ENCODE measurements at regions not wholly inside any gene's neighbourhood (a gene's known extent, or its start where the extent isn't known, plus 50 kb on each side); places are given as distances from the start of the nearest gene placed in this dataset.
"Not testable (repeated sequence)": the region's sequence is repeated elsewhere in the genome, so short reads cannot be mapped to it uniquely, and the experiment has no call there.

DNA sequence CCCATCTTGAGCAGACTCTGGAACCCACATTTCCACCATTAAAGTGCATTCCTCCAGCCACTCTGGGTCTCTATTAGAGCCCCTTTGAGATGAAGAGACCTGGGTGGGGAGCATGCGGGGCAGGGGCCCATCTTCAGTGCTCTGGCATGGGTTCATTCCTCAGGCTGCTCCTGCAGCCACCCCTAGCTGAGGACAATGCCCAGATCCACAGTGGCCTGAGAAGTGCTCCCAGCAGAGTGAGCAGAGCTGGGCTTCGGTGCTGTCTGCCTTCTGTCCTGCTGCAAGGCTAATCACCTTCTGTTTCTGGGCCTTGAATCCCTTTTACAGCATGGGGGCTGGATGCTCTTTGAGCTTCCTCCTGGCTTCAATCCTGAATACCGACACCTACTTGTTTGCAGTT is 169.8 kb downstream of the TRIM43 start:
- peaks cover 2% of the 10 kb centered on the region for H3K9me3 Mint-ChIP-seq (ENCODE audit: unreplicated experiment)
- DNase-seq: no peak
- no peak overlapping the region for H3K27ac Mint-ChIP-seq (ENCODE audit: unreplicated experiment)
- H3K36me3 Mint-ChIP-seq (ENCODE audit: unreplicated experiment): no peaks in the 10 kb centered on the region
- peaks cover 6% of the 10 kb centered on the region for H3K27me3 Mint-ChIP-seq (ENCODE audit: unreplicated experiment)
- TF ChIP-seq, protein P1, sequence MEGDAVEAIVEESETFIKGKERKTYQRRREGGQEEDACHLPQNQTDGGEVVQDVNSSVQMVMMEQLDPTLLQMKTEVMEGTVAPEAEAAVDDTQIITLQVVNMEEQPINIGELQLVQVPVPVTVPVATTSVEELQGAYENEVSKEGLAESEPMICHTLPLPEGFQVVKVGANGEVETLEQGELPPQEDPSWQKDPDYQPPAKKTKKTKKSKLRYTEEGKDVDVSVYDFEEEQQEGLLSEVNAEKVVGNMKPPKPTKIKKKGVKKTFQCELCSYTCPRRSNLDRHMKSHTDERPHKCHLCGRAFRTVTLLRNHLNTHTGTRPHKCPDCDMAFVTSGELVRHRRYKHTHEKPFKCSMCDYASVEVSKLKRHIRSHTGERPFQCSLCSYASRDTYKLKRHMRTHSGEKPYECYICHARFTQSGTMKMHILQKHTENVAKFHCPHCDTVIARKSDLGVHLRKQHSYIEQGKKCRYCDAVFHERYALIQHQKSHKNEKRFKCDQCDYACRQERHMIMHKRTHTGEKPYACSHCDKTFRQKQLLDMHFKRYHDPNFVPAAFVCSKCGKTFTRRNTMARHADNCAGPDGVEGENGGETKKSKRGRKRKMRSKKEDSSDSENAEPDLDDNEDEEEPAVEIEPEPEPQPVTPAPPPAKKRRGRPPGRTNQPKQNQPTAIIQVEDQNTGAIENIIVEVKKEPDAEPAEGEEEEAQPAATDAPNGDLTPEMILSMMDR (IDR thresholded peaks at IDR 0.05; ENCODE audit: partially characterized antibody, unreplicated experiment): no peak
- H3K4me1 Mint-ChIP-seq (ENCODE audit: low read depth, unreplicated experiment): peaks cover 4% of the 10 kb centered on the region
- no peak overlapping the region for H3K4me3 Mint-ChIP-seq (ENCODE audit: unreplicated experiment)

DNA sequence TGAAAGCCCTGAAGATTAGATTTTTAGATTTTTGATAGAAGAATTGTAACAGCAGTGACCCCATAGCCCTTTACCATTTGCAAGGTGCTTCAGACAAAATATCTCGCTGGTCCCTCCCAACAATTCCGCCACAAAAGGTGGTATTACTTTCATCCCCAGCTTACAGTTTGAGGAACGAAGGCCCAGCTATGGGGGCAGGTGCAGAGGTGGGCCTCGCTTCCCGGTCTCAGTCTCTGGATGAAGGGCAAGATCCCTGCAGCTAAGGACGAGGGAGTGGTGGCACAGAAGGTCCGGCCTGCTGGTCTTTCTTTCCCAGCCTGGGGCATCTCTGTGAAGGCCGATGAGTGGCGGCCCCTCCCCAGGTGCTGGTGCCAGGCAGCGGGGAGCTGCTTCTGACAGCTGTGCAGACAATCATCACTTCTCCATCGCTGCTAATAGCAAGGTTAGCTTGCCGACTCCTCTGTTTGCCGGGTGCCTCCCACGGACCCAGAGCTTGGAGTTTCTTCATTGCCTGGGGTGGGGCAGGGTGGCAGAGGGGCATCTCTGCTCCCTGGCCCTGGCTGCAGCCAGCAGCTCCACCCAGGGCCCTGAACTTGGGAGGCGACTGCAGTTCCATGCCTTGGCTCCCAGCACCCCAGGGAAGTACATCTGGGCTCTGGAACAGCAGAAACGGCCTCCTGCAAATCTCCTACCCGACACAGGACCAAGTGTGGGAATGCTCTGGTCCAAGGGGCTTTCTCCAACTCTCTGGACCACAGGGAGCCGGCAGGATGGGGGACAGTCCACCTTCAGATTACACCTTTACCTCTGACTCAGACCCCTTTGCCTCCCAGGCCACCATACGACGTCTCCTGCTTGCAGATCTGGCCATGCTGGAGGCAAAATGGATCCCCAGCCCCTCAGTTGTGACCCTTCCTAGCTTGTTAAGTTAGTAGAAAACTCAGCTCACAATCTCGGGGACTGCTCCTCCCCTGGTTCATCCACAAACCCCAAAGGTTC is 170.5 kb downstream of the TRIM43 start:
- H3K4me3 Mint-ChIP-seq (ENCODE audit: unreplicated experiment); H3K9me3 Mint-ChIP-seq (ENCODE audit: unreplicated experiment); H3K27me3 Mint-ChIP-seq (ENCODE audit: unreplicated experiment); H3K36me3 Mint-ChIP-seq (ENCODE audit: unreplicated experiment); H3K4me1 Mint-ChIP-seq (ENCODE audit: low read depth, unreplicated experiment); H3K27ac Mint-ChIP-seq (ENCODE audit: unreplicated experiment); DNase-seq: not testable (repeated sequence)

DNA sequence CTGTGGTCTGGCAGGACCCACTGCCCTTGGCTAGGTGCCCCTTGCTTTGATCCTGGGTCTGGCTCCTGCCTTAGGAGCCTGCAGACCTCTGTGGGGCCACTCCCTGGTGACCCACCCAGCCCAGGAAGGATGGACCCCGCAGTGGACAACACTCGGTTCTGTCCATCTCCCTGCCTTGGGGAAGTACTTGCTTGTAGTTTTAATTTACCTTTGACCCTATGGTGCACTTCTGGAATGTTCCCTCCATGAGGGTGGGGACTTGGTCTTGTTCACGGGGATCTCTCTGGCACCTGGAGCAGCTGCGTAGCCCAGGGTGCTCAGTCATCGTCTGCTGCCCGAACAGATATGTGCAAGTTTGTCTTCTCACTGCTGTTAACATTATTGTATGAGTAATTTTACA is 171.3 kb downstream of the TRIM43 start:
- DNase-seq; H3K27ac Mint-ChIP-seq (ENCODE audit: unreplicated experiment); H3K4me1 Mint-ChIP-seq (ENCODE audit: low read depth, unreplicated experiment); H3K27me3 Mint-ChIP-seq (ENCODE audit: unreplicated experiment); H3K4me3 Mint-ChIP-seq (ENCODE audit: unreplicated experiment); H3K36me3 Mint-ChIP-seq (ENCODE audit: unreplicated experiment); H3K9me3 Mint-ChIP-seq (ENCODE audit: unreplicated experiment): not testable (repeated sequence)

DNA sequence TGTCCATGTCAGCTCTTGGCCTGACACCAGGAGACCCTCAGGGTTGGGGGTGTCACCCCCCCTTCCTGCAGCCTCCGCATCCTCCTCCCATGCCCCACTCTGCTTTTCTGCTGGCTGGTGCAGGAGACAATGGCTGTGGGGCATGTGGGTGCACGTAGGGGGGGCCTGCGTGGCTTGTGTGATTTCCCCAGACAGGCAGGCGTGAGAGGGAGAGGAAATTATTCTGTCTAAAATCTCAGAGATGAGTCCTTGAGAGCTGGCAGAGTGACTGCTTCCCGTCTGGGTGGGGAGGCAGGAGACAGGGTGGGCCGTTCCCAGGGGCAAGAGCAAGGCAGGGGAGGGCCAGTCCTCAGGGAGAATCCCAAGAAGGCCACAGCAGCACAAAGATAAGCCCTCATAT is 173.2 kb downstream of the TRIM43 start:
- not testable (repeated sequence) for H3K4me1 Mint-ChIP-seq (ENCODE audit: low read depth, unreplicated experiment); H3K36me3 Mint-ChIP-seq (ENCODE audit: unreplicated experiment); H3K27ac Mint-ChIP-seq (ENCODE audit: unreplicated experiment); H3K4me3 Mint-ChIP-seq (ENCODE audit: unreplicated experiment); H3K9me3 Mint-ChIP-seq (ENCODE audit: unreplicated experiment); H3K27me3 Mint-ChIP-seq (ENCODE audit: unreplicated experiment); DNase-seq

DNA sequence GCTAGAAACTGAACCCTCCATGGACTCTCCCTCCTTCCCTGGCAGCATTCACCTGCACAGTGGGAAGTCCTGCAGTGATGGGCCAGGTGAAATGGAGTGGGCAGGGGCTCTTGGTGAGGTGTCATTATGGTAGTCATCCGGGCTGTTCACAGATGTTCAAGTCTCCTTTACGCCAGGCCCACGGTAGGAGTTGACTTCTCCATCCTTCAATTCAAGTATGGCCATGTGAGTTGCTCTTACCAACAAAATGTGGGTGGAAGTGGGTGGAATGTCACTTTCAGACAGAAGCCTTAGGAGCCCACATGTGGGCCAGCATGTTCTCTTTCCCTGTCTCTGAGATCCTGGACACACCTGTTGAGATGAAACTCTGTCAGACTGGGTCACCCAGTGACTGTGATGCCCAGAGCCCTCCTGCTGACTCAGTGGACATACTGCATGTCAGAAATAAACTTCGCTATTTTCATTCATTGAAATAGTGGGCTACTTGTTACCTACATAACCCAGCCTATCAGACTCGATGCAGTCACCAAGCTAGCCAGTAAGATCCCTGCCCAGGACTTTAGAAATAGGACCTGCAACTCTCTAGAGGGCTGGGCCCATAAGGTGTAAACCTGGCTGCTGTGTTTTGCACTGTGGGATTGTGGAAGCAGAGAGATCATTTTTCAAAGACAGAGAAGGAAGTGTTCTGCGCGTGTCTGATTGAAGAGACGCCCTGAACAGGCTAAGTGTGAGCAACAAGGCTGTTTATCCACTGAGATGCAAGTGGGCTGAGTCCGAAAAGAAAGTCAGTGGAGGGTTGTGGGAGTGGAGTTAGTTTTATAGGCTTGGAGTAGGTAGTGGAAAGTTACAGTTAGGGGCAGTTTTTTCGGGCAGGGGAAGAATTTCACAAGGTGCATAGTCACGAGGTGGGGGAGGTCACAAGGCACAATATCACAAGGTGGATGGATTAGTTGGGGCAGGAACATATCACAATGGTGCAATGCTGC is 174.4 kb downstream of the TRIM43 start:
- H3K27me3 Mint-ChIP-seq (ENCODE audit: unreplicated experiment); DNase-seq; H3K36me3 Mint-ChIP-seq (ENCODE audit: unreplicated experiment); H3K4me1 Mint-ChIP-seq (ENCODE audit: low read depth, unreplicated experiment); H3K9me3 Mint-ChIP-seq (ENCODE audit: unreplicated experiment); H3K4me3 Mint-ChIP-seq (ENCODE audit: unreplicated experiment); H3K27ac Mint-ChIP-seq (ENCODE audit: unreplicated experiment): not testable (repeated sequence)

DNA sequence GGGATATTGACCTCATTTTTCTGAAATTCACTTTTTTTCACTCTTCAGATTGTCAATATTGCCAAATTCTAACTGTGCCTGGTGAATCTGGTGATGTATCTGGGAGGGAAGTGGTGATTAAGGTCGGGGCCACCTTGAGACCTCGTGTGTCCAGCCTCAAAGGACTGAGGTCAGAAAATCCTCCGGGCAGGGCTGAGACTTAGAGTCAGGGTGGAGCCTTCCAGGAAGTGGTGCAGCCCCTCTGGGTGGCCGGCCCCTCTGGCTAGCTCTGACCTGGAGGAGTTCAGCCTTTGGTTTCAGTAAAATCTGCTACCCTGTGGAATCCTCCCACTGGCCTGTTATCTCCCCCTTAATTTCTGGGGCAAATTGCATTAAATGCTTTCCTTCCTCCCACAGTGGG is 175.7 kb downstream of the TRIM43 start:
- not testable (repeated sequence) for H3K9me3 Mint-ChIP-seq (ENCODE audit: unreplicated experiment); H3K27ac Mint-ChIP-seq (ENCODE audit: unreplicated experiment); H3K36me3 Mint-ChIP-seq (ENCODE audit: unreplicated experiment); DNase-seq; H3K27me3 Mint-ChIP-seq (ENCODE audit: unreplicated experiment); H3K4me3 Mint-ChIP-seq (ENCODE audit: unreplicated experiment); H3K4me1 Mint-ChIP-seq (ENCODE audit: low read depth, unreplicated experiment)

DNA sequence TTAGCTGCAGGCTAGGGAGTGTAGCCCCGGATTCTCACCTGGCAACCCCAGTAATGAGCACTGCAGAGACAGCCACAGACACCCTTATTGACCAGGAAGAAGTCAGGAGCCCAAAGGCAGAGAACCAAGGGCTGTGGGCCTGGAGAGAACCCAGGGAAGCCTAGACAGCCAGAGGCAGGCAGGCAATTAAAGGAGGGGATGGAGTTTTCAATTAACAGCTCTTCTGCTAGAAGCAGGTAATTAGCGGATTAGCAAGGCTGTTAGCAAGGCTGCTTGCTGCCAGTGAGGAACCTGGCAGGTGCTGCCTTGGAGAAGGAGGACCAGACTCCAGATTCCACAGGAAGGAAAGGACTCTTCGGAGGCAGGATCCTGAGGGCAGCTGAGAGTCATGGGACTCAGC is 176.1 kb downstream of the TRIM43 start:
- DNase-seq; H3K4me3 Mint-ChIP-seq (ENCODE audit: unreplicated experiment); H3K27ac Mint-ChIP-seq (ENCODE audit: unreplicated experiment); H3K27me3 Mint-ChIP-seq (ENCODE audit: unreplicated experiment); H3K36me3 Mint-ChIP-seq (ENCODE audit: unreplicated experiment); H3K9me3 Mint-ChIP-seq (ENCODE audit: unreplicated experiment); H3K4me1 Mint-ChIP-seq (ENCODE audit: low read depth, unreplicated experiment): not testable (repeated sequence)

DNA sequence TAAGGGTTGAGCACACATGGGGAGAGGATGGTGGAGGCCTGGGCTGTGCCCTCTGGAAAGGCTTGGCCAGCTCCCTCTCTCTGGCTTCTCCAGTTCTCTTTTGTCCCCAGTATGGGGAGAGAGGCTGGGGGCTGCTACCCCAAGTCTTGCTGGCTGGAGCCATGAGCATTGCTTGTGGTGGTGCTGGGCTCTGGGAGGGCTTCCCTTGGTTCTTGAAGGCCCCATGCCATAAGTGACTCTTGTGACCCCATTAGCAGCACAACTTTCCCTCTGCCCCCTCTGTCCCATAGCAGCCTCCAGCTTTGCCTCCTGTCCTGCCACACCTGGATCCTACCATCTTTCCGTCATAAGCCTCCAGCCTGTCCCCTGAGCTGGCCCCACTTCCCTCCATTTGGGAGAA is 177.5 kb downstream of the TRIM43 start:
- H3K9me3 Mint-ChIP-seq (ENCODE audit: unreplicated experiment); H3K36me3 Mint-ChIP-seq (ENCODE audit: unreplicated experiment); DNase-seq; H3K27ac Mint-ChIP-seq (ENCODE audit: unreplicated experiment); H3K4me1 Mint-ChIP-seq (ENCODE audit: low read depth, unreplicated experiment); H3K27me3 Mint-ChIP-seq (ENCODE audit: unreplicated experiment); H3K4me3 Mint-ChIP-seq (ENCODE audit: unreplicated experiment): not testable (repeated sequence)

DNA sequence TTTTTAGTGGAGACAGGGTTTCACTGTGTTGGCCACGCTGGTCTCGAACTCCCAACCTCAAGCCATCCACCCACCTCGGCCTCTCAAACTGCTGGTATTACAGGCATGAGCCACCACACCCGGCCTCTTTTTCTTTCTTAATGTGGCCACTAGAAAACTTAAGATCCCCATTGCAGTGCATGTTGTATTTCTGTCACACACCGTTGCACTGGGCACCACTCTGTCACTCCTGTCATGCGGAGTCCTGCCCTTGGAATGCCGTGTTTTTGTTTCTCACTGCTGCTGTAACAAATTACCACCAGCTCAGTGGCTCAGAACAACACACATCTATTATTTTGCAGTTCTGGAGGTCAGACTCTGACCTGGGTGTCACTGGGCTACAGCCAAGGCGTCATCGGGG is 178.9 kb downstream of the TRIM43 start:
- H3K27me3 Mint-ChIP-seq (ENCODE audit: unreplicated experiment); H3K27ac Mint-ChIP-seq (ENCODE audit: unreplicated experiment); H3K36me3 Mint-ChIP-seq (ENCODE audit: unreplicated experiment); H3K9me3 Mint-ChIP-seq (ENCODE audit: unreplicated experiment); DNase-seq; H3K4me3 Mint-ChIP-seq (ENCODE audit: unreplicated experiment); H3K4me1 Mint-ChIP-seq (ENCODE audit: low read depth, unreplicated experiment): not testable (repeated sequence)

DNA sequence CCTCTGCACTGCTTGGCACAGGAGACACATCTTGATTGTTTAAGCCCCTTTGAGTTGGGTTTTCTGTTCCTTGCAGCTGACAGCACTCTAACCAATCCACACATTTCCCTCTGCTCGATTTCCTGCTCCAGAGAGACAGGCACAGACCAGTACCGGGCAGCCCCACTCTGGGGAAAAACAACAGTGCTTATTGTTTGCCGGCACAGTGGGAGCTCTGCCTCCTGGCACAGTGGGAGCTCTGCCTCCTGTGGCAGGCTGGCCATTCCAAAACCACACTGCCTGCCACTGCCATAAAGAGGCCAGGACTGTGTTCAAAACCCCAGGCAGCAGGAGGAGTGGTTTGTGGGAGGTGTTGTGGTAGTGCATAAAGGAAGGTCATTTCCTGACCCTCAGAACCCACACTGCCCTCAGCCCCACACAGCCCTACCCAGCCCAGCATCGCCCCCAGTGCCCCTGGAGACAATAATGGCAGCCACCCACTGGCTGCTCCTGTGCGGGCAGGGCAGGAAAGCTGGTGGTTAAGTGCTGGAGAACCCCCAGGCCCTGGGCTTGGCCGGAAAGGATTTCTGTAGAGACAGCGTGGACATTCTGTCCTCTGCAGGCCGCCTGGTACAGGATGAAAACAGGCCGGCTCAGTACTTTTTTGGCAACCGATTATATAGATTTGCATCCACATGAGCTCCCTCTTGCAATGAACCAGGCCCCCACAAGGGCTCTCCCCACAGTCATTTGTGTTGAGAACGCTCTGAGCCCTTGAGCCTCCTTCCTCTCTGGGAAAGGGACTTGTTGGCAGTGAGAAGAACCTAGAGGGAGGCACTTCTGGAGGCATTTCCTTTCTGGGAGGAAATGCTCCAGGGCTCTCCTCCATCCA is 182.8 kb downstream of the TRIM43 start:
- H3K9me3 Mint-ChIP-seq (ENCODE audit: unreplicated experiment); H3K27ac Mint-ChIP-seq (ENCODE audit: unreplicated experiment); H3K36me3 Mint-ChIP-seq (ENCODE audit: unreplicated experiment); H3K27me3 Mint-ChIP-seq (ENCODE audit: unreplicated experiment); DNase-seq; H3K4me3 Mint-ChIP-seq (ENCODE audit: unreplicated experiment); H3K4me1 Mint-ChIP-seq (ENCODE audit: low read depth, unreplicated experiment): not testable (repeated sequence)

All from glutamatergic neuron (in vitro differentiated cells).